A549 (cell line): ENCODE measurements at regions not wholly inside any gene's neighbourhood (a gene's known extent, or its start where the extent isn't known, plus 50 kb on each side); places are given as distances from the start of the nearest gene placed in this dataset.

Experiments used
- ATAC-seq, 2 experiments: fragments of 200-7000 bp in 1 of 2; fragments of >200 bp in 1 of 2; cut with Nextera tagmentation in 1 of 2; cut with Tn5 transposase in 1 of 2; 3 replicates each; pipeline versions ENCODE4 v1.8.0 to v1.9.1; 2018 to 2020; ENCODE audit warnings: mild to moderate bottlenecking in 1 of 2, moderate library complexity in 1 of 2
- CTCF ChIA-PET: fragments of 300-600 bp; sonication (Branson Sonifier 250); formaldehyde crosslinking; extraction: SDS; loops from one replicate; lab custom pipeline; 2021; ENCODE audit warnings: antibody characterized with exemption, inconsistent platforms; lab: Yijun Ruan, JAX
- POLR2A ChIA-PET: fragments of 350-600 bp; formaldehyde crosslinking; extraction: SDS; loops from one replicate; lab custom pipeline; 2021; ENCODE audit warnings: antibody characterized with exemption, inconsistent platforms; lab: Yijun Ruan, JAX
- DNase-seq, 2 experiments: peaks; one replicate each; pipeline versions ENCODE4 v3.0.0 to v3.0.0-alpha.2; 2011 to 2016; ENCODE audit warnings: low read depth in 1 of 2, low spot score in 1 of 2
- FAIRE-seq: peaks from 2 replicates; lab custom pipeline; 2011; peaks lifted over from hg19 to GRCh38; lab: Jason Lieb, UNC
- H3K27ac ChIP-seq, 2 experiments: fragments of >200 bp; sonication (Bioruptor Twin); formaldehyde crosslinking; 3 replicates each; pipeline ENCODE4 v1.5.1; 2016 to 2017
- H3K4me1 ChIP-seq: fragments of >200 bp; sonication (Bioruptor Twin); formaldehyde crosslinking; 3 replicates; pipeline ENCODE4 v1.6.1; 2016
- H3K4me2 ChIP-seq: fragments of >200 bp; sonication (Bioruptor Twin); formaldehyde crosslinking; 3 replicates; pipeline ENCODE4 v1.6.1; 2016
- H3K4me3 ChIP-seq: fragments of >200 bp; sonication (Bioruptor Twin); formaldehyde crosslinking; 3 replicates; pipeline ENCODE4 v1.5.1; 2016
- H3K9me3 ChIP-seq: fragments of >200 bp; sonication (Bioruptor Twin); formaldehyde crosslinking; 3 replicates; pipeline ENCODE4 v1.6.1; 2016
- CBX8 ChIP-seq: fragments of 200-600 bp; sonication (generic); IDR thresholded peaks from 2 replicates; pipeline ENCODE4 v1.6.1; 2016
- CHD2 ChIP-seq: fragments of 150-350 bp; IDR thresholded peaks from 2 replicates; pipeline ENCODE4 v1.6.1; 2014; ENCODE audit warnings: low read length; ENCODE audit not compliant: partially characterized antibody
- CHD4 ChIP-seq: fragments of 200-600 bp; sonication (generic); IDR thresholded peaks from 2 replicates; pipeline ENCODE4 v1.6.1; 2016; ENCODE audit warnings: antibody characterized with exemption, mild to moderate bottlenecking, borderline replicate concordance
- EHF ChIP-seq: fragments of 250-450 bp; sonication (Bioruptor Pico); IDR thresholded peaks from 2 replicates; pipeline ENCODE4 v1.5.0; 2020; ENCODE audit warnings: mild to moderate bottlenecking
- FOSB ChIP-seq: fragments of 250-450 bp; sonication (Bioruptor Pico); IDR thresholded peaks from 2 replicates; pipeline ENCODE4 v1.5.0; 2020; ENCODE audit warnings: mild to moderate bottlenecking, moderate library complexity
- FOSL2 ChIP-seq, 2 experiments: fragments of 450-650 bp in 1 of 2; fragments of >200 bp in 1 of 2; sonication (Bioruptor Twin) in 1 of 2; formaldehyde crosslinking; IDR thresholded peaks; 2 replicates each; pipeline versions ENCODE4 v1.5.0 to v1.6.1; 2016 to 2020; ENCODE audit warnings: mild to moderate bottlenecking in 1 of 2, moderate library complexity in 1 of 2
- FOXS1 ChIP-seq: fragments of 250-450 bp; sonication (Bioruptor Pico); IDR thresholded peaks from 2 replicates; pipeline ENCODE4 v1.5.0; 2020; ENCODE audit warnings: mild to moderate bottlenecking, moderate library complexity
- HMGXB4 ChIP-seq: fragments of 250-450 bp; sonication (Bioruptor Pico); IDR thresholded peaks from 2 replicates; pipeline ENCODE4 v1.5.0; 2021; ENCODE audit warnings: mild to moderate bottlenecking, moderate library complexity, borderline replicate concordance
- HOXA7 ChIP-seq: fragments of 250-450 bp; sonication (Bioruptor Pico); IDR thresholded peaks from 2 replicates; pipeline ENCODE4 v1.5.0; 2020; ENCODE audit warnings: mild to moderate bottlenecking, moderate library complexity
- HOXB13 ChIP-seq: fragments of 250-450 bp; sonication (Bioruptor Pico); IDR thresholded peaks from 2 replicates; pipeline ENCODE4 v1.5.0; 2020; ENCODE audit warnings: low read depth, mild to moderate bottlenecking, moderate library complexity
- KDM5A ChIP-seq: fragments of 200-600 bp; sonication (generic); IDR thresholded peaks from 2 replicates; pipeline ENCODE4 v1.6.1; 2016; ENCODE audit warnings: antibody characterized with exemption, mild to moderate bottlenecking
- MAZ ChIP-seq: fragments of 150-350 bp; IDR thresholded peaks from 2 replicates; pipeline ENCODE4 v1.6.1; 2014; ENCODE audit warnings: antibody characterized with exemption, low read depth, low read length, borderline replicate concordance
- NFE2L2 ChIP-seq: fragments of 150-350 bp; conservative IDR thresholded peaks from 2 replicates; pipeline ENCODE4 v1.6.1; 2014; ENCODE audit warnings: low read length
- NR3C1 ChIP-seq: fragments of >200 bp; sonication (Bioruptor Twin); formaldehyde crosslinking; IDR thresholded peaks from 3 replicates; pipeline ENCODE4 v1.6.1; 2017
- PHF8 ChIP-seq: fragments of 200-600 bp; sonication (generic); IDR thresholded peaks from 2 replicates; pipeline ENCODE4 v1.6.1; 2016; ENCODE audit warnings: low read depth, mild to moderate bottlenecking, antibody characterized with exemption, moderate library complexity, borderline replicate concordance
- POLR2A ChIP-seq: IDR thresholded peaks from 2 replicates; pipeline ENCODE4 v1.6.1; 2012; ENCODE audit warnings: mild to moderate bottlenecking, low read length
- RFX5 ChIP-seq: fragments of 450-650 bp; IDR thresholded peaks from 2 replicates; pipeline ENCODE4 v1.7.1; 2014; ENCODE audit warnings: antibody characterized with exemption, mild to moderate bottlenecking, moderate library complexity
- SREBF2 ChIP-seq: fragments of 450-650 bp; IDR thresholded peaks from 2 replicates; pipeline ENCODE4 v1.6.1; 2014; ENCODE audit warnings: mild to moderate bottlenecking, moderate library complexity
- TP53 ChIP-seq: fragments of 250-450 bp; sonication (Bioruptor Pico); IDR thresholded peaks from 2 replicates; pipeline ENCODE4 v1.5.0; 2021; ENCODE audit warnings: mild to moderate bottlenecking, moderate library complexity
- ZC3H11A ChIP-seq: fragments of 450-650 bp; IDR thresholded peaks from 2 replicates; pipeline ENCODE4 v1.6.1; 2014; ENCODE audit warnings: antibody characterized with exemption, mild to moderate bottlenecking
- ZFP36 ChIP-seq: fragments of 450-650 bp; IDR thresholded peaks from 2 replicates; pipeline ENCODE4 v1.6.1; 2014; ENCODE audit warnings: borderline replicate concordance; ENCODE audit not compliant: partially characterized antibody
- ZSCAN20 ChIP-seq: fragments of 250-450 bp; sonication (Bioruptor Pico); IDR thresholded peaks from 2 replicates; pipeline ENCODE4 v1.8.0; 2022; ENCODE audit warnings: mild to moderate bottlenecking, moderate library complexity
- WGBS: methylation state at CpG from one replicate; pipeline ENCODE4 v1.1.6; 2017; ENCODE audit errors: missing lambda C conversion rate; 5-methylcytosine and 5-hydroxymethylcytosine counted together
- TF ChIP-seq, protein P1 (sequence below): fragments of 250-450 bp; sonication (Bioruptor Pico); IDR thresholded peaks from 2 replicates; pipeline ENCODE4 v1.5.0; 2020; ENCODE audit warnings: low read depth, mild to moderate bottlenecking, moderate library complexity
- TF ChIP-seq, protein P2 (sequence below): IDR thresholded peaks from 2 replicates; pipeline ENCODE4 v1.6.1; 2012; ENCODE audit warnings: low read depth, borderline replicate concordance
- TF ChIP-seq, protein P3 (sequence below): fragments of >200 bp; sonication (Bioruptor Twin); formaldehyde crosslinking; IDR thresholded peaks from 2 replicates; pipeline ENCODE4 v1.6.1; 2016
- TF ChIP-seq, protein P4 (sequence below): fragments of >200 bp; sonication (Bioruptor Twin); formaldehyde crosslinking; IDR thresholded peaks from 3 replicates; pipeline ENCODE4 v1.5.1; 2016

- ATAC-seq (no peak), DNase-seq (no peak), FAIRE-seq (no peak)
- POLR2A ChIA-PET, result no interaction called here
- Histone ChIP-seq H3K27ac (no peak overlapping the region), H3K4me1 (no peaks in the 10 kb centered on the region), H3K4me2 (no peak overlapping the region), H3K9me3 (no peaks in the 10 kb centered on the region), H3K4me3 (no peak overlapping the region)
- CTCF ChIA-PET, result no interaction called here
- TF ChIP-seq, protein P1, sequence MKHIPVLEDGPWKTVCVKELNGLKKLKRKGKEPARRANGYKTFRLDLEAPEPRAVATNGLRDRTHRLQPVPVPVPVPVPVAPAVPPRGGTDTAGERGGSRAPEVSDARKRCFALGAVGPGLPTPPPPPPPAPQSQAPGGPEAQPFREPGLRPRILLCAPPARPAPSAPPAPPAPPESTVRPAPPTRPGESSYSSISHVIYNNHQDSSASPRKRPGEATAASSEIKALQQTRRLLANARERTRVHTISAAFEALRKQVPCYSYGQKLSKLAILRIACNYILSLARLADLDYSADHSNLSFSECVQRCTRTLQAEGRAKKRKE (CRISPR knock-in tag), result no peak
- no peak for TF ChIP-seq HOXA7 (CRISPR knock-in tag)
- TF ChIP-seq CHD2, result no peak
- TF ChIP-seq TP53 (CRISPR knock-in tag), result no peak
- no peak for TF ChIP-seq ZSCAN20 (CRISPR knock-in tag)
- TF ChIP-seq POLR2A, result no peak
- TF ChIP-seq NR3C1, result no peak
- no peak for TF ChIP-seq FOSB
These were observed 528.4 kb upstream of the RGMA start for GRCh38 chr15:93617443-93617842.

- no peak for FAIRE-seq
- Histone ChIP-seq H3K4me2 (no peak overlapping the region), H3K4me1 (no peaks in the 10 kb centered on the region), H3K9me3 (no peaks in the 10 kb centered on the region), H3K4me3 (no peak overlapping the region), H3K27ac (no peak overlapping the region)
- 2% methylated on average over 11 of the region's 11 CpGs for WGBS
- CTCF ChIA-PET, result no interaction called here
- TF ChIP-seq CBX8 (no peak), SREBF2 (no peak), TP53 (CRISPR knock-in tag) (no peak), ZC3H11A (no peak), NFE2L2 (no peak), KDM5A (no peak), HOXB13 (CRISPR knock-in tag) (no peak), PHF8 (no peak), FOXS1 (CRISPR knock-in tag) (no peak), CHD2 (no peak)
- TF ChIP-seq, protein P2, sequence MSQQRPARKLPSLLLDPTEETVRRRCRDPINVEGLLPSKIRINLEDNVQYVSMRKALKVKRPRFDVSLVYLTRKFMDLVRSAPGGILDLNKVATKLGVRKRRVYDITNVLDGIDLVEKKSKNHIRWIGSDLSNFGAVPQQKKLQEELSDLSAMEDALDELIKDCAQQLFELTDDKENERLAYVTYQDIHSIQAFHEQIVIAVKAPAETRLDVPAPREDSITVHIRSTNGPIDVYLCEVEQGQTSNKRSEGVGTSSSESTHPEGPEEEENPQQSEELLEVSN, result no peak
- no peak for DNase-seq
- POLR2A ChIA-PET, result no interaction called here
- ATAC-seq, result no peak
These were observed 525.5 kb upstream of the RGMA start for GRCh38 chr15:93614386-93615104.

DNA sequence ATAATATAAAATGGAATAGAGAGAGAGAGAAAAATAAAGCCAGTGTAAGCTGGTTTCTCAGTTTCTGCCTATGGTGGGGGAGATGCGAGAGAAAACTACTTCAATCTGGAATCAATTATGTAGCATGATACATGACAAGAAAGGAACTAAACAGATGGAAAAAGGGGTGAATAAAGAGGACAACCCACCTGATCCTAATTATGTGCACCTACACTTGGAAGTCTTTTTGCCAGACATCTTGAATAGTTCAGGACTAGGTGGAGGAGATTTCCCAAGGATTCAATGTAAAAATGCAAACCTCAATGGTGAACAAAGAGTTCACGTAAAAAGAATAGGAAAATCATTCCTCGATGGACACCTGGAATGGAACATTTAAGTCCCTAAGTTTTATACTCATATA lies 524.4 kb upstream of the RGMA start:
- no peak for ATAC-seq
- POLR2A ChIA-PET, result no interaction called here
- no peak for DNase-seq
- no peak overlapping the region for H3K27ac ChIP-seq
- H3K4me1 ChIP-seq, result no peaks in the 10 kb centered on the region
- CTCF ChIA-PET, result no interaction called here
- no peak for TF ChIP-seq EHF (CRISPR knock-in tag)
- TF ChIP-seq HMGXB4 (CRISPR knock-in tag), result no peak
- TF ChIP-seq, protein P3, sequence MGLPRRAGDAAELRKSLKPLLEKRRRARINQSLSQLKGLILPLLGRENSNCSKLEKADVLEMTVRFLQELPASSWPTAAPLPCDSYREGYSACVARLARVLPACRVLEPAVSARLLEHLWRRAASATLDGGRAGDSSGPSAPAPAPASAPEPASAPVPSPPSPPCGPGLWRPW, result no peak
- no peak for TF ChIP-seq ZFP36
- no peak for TF ChIP-seq POLR2A
- TF ChIP-seq, protein P4, sequence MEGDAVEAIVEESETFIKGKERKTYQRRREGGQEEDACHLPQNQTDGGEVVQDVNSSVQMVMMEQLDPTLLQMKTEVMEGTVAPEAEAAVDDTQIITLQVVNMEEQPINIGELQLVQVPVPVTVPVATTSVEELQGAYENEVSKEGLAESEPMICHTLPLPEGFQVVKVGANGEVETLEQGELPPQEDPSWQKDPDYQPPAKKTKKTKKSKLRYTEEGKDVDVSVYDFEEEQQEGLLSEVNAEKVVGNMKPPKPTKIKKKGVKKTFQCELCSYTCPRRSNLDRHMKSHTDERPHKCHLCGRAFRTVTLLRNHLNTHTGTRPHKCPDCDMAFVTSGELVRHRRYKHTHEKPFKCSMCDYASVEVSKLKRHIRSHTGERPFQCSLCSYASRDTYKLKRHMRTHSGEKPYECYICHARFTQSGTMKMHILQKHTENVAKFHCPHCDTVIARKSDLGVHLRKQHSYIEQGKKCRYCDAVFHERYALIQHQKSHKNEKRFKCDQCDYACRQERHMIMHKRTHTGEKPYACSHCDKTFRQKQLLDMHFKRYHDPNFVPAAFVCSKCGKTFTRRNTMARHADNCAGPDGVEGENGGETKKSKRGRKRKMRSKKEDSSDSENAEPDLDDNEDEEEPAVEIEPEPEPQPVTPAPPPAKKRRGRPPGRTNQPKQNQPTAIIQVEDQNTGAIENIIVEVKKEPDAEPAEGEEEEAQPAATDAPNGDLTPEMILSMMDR, result no peak
- TF ChIP-seq MAZ, result no peak
- no peak for TF ChIP-seq ZSCAN20 (CRISPR knock-in tag)
- no peak for TF ChIP-seq HOXB13 (CRISPR knock-in tag)
- TF ChIP-seq NFE2L2, result no peak
- TF ChIP-seq CHD4, result no peak
- no peak for TF ChIP-seq FOSL2 (IDR thresholded peaks at IDR 0.05)
- TF ChIP-seq FOSL2 (CRISPR knock-in tag; IDR thresholded peaks at IDR 0.05), result no peak
- no peak for TF ChIP-seq RFX5
- TF ChIP-seq SREBF2, result no peak
- TF ChIP-seq, all 56 proteins: peak for 0
- H3K4me3 ChIP-seq, result no peak overlapping the region
- no peak overlapping the region for H3K4me2 ChIP-seq
- 15% methylated on average over 3 of the region's 3 CpGs for WGBS
- no peaks in the 10 kb centered on the region for H3K9me3 ChIP-seq
- FAIRE-seq, result no peak
